ENCODE measurements at regions not wholly inside any gene's neighbourhood (a gene's known extent, or its start where the extent isn't known, plus 50 kb on each side); places are given as distances from the start of the nearest gene placed in this dataset.

- H3K36me3 ChIP-seq, result no peaks in the 10 kb centered on the region
- H3K4me1 ChIP-seq (ENCODE audit: control insufficient read depth in 1 of 2, insufficient read depth in 1 of 2, low read depth in 1 of 2, low read length in 1 of 2), result peaks cover 53 to 54% of the 10 kb centered on the region in 2 experiments
- TF ChIP-seq CTCF (IDR thresholded peaks at IDR 0.05), result no peak
- no peak overlapping the region for H3K4me3 ChIP-seq (ENCODE audit: low read depth in 1 of 2, low read length in 1 of 2)
- H3K27me3 ChIP-seq, result no peaks in the 10 kb centered on the region
- no peak overlapping the region for H3K27ac ChIP-seq
- H3K9me3 ChIP-seq, result no peaks in the 10 kb centered on the region
These were observed 63.0 kb upstream of the ACP3 start for GRCh38 chr3:132254076-132254755.

- TF ChIP-seq CTCF (IDR thresholded peaks at IDR 0.05), result no peak
- peaks cover 43 to 44% of the 10 kb centered on the region in 2 experiments for H3K4me1 ChIP-seq (ENCODE audit: control insufficient read depth in 1 of 2, insufficient read depth in 1 of 2, low read depth in 1 of 2, low read length in 1 of 2)
- H3K27ac ChIP-seq, result no peak overlapping the region
These were observed 62.0 kb upstream of the ACP3 start for GRCh38 chr3:132255041-132255745.

GRCh38 chr3:132256989-132257388 lies 60.2 kb upstream of the ACP3 start:
- Histone ChIP-seq H3K9me3 (no peaks in the 10 kb centered on the region), H3K36me3 (no peaks in the 10 kb centered on the region), H3K4me3 (ENCODE audit: low read depth in 1 of 2, low read length in 1 of 2) (no peak overlapping the region), H3K27me3 (no peaks in the 10 kb centered on the region), H3K27ac (peak overlapping the region; percentile 45), H3K4me1 (ENCODE audit: control insufficient read depth in 1 of 2, insufficient read depth in 1 of 2, low read depth in 1 of 2, low read length in 1 of 2) (peaks cover 38 to 42% of the 10 kb centered on the region in 2 experiments)
- peak; percentile 20 for TF ChIP-seq CTCF (IDR thresholded peaks at IDR 0.05)

More at GRCh38 chr3:132255041-132255745, 62.0 kb upstream of the ACP3 start:
- H3K9me3 ChIP-seq, result no peaks in the 10 kb centered on the region
- H3K27me3 ChIP-seq, result no peaks in the 10 kb centered on the region
- no peaks in the 10 kb centered on the region for H3K36me3 ChIP-seq
- no peak overlapping the region for H3K4me3 ChIP-seq (ENCODE audit: low read depth in 1 of 2, low read length in 1 of 2)

GRCh38 chr3:132261506-132261905 lies 55.7 kb upstream of the ACP3 start:
- H3K36me3 ChIP-seq, result no peaks in the 10 kb centered on the region
- H3K4me1 ChIP-seq (ENCODE audit: control insufficient read depth in 1 of 2, insufficient read depth in 1 of 2, low read depth in 1 of 2, low read length in 1 of 2), result peaks cover 27 to 35% of the 10 kb centered on the region in 2 experiments
- H3K9me3 ChIP-seq, result no peaks in the 10 kb centered on the region
- H3K27me3 ChIP-seq, result no peaks in the 10 kb centered on the region
- TF ChIP-seq CTCF (IDR thresholded peaks at IDR 0.05), result no peak
- H3K4me3 ChIP-seq (ENCODE audit: low read depth in 1 of 2, low read length in 1 of 2), result peak overlapping the region in 1 of 2 experiments; percentile 11
- peak overlapping the region; percentile 74 for H3K27ac ChIP-seq

- H3K27ac ChIP-seq, result no peak overlapping the region
- no peaks in the 10 kb centered on the region for H3K27me3 ChIP-seq
- no peaks in the 10 kb centered on the region for H3K9me3 ChIP-seq
- TF ChIP-seq CTCF (IDR thresholded peaks at IDR 0.05), result no peak
- H3K4me3 ChIP-seq (ENCODE audit: low read depth in 1 of 2, low read length in 1 of 2), result no peak overlapping the region
- no peaks in the 10 kb centered on the region for H3K36me3 ChIP-seq
- peaks cover 20 to 28% of the 10 kb centered on the region in 2 experiments for H3K4me1 ChIP-seq (ENCODE audit: control insufficient read depth in 1 of 2, insufficient read depth in 1 of 2, low read depth in 1 of 2, low read length in 1 of 2)
These were observed 54.9 kb upstream of the ACP3 start for GRCh38 chr3:132262305-132262704.
